DMS153 (cell line): ENCODE measurements at regions not wholly inside any gene's neighbourhood (a gene's known extent, or its start where the extent isn't known, plus 50 kb on each side); places are given as distances from the start of the nearest gene placed in this dataset.
"Not testable (repeated sequence)": the region's sequence is repeated elsewhere in the genome, so short reads cannot be mapped to it uniquely, and the experiment has no call there.

Experiments used
- DNase-seq: peaks from one replicate; lab custom pipeline; 2025; lab: John Stamatoyannopoulos, UW

DNA sequence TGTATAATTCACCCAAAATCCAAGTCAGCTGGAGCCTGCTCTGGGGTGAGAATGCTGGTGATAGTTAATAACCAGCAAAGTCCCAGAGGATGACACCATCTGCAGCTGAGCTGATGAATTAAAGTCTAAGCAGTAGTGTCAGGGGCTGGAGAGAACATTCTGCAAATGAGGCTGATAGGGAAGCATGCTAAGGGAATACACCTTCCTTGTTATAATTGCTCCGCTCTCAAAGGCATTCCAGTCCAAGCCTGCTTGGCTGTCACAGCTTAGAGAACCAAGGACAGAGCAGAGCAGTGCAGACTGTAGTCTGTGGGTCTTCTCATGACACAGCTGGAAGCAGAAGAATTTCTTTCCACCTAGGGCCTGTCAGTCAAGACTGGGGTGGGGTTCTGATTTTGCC lies 283.1 kb downstream of the SIPA1L2 start:
- DNase-seq, result no peak

- no peak for DNase-seq
Observed at GRCh38 chr1:232344791-232345399, 285.0 kb downstream of the SIPA1L2 start.

GRCh38 chr1:232344186-232344585 lies 285.7 kb downstream of the SIPA1L2 start:
- DNase-seq, result not testable (repeated sequence)

- DNase-seq, result no peak
Observed at GRCh38 chr1:232340446-232340845, 289.5 kb downstream of the SIPA1L2 start.

DNA sequence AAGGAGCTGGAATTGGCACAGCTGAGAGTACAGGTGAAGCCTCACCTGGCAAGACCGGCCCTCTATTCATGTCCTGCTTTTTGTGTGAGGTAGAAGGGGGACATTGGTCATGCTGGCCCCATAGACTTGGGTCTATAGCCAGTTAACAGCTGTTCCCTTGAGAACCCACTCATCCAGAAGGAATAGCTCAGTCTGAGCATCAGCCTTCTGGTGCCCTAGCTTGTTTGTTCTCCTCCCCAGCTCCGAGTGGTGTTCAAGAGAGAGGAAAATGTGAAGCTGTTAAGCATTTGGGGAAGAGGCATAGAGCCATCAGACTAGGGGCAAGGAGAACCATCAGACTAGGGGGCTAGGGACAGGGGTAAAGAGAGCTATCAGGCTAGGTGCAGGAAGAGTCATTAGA lies 290.9 kb downstream of the SIPA1L2 start:
- no peak for DNase-seq

DNA sequence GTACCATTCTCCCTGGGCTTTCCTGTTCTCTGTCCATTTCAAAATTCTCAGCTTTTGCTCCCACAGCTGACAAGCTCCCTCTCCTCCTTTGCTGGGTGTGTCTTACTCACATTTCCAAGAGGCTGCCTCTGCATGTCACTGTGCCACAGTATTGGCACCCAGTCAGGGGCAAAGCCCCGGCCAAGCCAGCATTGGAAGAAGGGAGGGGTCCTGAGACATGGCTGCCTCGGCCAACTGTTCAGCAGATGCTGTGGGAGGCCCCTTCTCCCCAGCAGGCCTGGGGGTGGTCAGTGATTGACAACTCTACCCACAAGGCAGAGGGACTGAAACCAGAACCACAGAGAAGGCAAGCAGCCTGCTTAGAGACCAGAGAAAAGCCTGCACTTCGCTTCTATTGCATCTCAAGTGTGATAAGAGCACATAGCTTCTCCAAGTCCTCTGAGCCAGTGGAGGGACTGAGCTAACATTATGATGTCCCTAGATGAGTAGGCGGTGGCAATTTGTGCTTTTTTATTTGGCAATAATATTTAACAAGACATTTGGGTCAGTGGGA lies 294.1 kb downstream of the SIPA1L2 start:
- no peak for DNase-seq

DNA sequence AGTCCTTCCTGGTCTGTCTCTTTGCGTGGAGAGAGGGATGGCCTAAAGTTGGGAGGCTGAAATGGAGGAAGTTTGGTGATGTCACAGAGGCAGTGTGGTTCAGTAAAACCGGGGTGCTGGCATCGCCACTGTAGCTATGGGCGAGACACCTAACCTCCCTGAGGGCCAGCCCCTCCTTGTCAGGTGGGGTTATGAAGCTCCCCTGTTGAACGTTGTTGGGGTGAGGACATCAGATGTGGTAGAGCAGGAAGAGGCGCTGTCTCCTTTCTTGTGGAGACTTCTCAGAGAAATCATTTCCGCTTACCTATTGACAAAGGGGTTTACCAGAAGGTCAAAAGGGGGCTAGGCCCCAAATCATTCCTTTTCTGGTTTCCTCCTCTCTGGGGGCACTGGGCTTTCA lies 294.7 kb downstream of the SIPA1L2 start:
- no peak for DNase-seq

DNA sequence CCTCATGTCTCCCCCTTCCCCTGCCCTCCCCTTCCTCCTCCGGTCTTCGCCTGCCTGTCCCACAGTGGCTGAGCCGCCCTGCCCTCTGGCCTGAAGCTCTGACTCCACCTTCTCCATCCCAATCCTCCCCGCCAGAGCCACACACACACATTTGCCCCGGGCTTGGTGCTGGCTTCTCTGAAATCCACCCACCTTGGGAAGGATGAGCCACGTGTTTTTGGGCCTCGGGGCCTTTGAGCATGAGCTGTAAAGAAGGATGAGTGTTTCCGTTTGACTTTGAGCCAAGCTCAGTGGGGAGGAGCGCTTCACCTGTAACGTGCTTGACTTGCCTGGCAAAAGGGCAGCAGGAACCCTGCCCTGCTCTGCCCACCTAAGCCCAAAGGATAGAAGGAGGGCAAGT lies 295.1 kb downstream of the SIPA1L2 start:
- no peak for DNase-seq

GRCh38 chr1:232334246-232334645 lies 295.7 kb downstream of the SIPA1L2 start:
- DNase-seq, result no peak

DNA sequence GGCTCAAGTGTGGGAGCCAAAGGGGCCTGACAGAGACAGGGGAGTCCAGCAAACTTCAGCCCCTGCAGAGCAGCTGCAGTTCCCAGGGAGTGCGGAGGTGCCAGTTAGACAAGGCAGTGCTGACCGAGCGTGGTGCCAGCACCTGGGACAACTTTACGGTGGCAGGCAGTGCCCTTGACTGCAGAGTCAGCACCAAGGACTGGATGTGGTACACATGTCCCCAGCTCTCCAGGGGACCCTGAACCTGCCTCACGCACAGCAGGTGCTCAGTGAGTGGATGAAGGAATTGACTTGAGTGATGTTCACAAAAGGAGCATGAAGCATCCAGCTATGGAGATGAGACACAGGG lies 296.5 kb downstream of the SIPA1L2 start:
- DNase-seq, result peak; percentile 69

GRCh38 chr1:232332710-232333418 lies 297.1 kb downstream of the SIPA1L2 start:
- peak; percentile 69 for DNase-seq

DNA sequence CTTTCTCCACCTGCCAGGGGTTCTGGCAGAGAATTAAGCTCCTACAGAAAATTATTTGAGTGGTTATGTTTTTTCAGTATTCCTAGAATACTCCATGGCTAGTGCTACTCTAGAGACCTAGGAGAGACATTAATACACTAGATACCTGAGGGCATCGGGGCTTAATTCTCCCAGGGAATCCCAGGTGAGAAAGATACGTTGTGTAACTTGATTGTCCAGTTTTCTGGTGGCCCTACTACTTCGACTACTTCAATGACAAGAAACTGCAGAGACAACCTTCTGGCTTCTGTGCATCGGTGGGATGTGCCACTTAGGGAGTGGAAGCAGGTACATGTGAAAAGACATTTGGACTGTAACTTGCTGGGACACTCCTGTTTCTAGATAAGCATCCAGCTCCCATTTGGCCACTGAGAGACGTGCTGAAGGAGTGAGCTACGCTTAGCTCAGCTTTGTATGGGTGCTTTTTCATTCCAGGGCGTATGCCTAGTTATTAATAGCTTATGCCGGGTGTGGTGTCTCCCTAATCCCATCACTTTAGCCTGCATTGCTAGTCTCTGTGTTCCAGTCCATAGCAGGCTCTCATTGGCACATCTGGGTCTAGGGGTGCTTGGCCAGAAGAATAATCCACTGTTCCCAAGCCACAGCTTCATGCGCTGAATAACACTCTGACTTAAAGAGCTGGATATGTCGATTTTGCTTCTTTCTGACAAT lies 300.7 kb downstream of the SIPA1L2 start:
- DNase-seq, result no peak

- no peak for DNase-seq
Observed at GRCh38 chr1:232328486-232329102, 301.3 kb downstream of the SIPA1L2 start.

- peak; percentile 36 for DNase-seq
Observed at GRCh38 chr1:232327899-232328298, 302.0 kb downstream of the SIPA1L2 start.

- no peak for DNase-seq
Observed at GRCh38 chr1:232327269-232327668, 302.7 kb downstream of the SIPA1L2 start.

GRCh38 chr1:232322162-232322734 lies 307.7 kb downstream of the SIPA1L2 start:
- DNase-seq, result no peak

GRCh38 chr1:232319518-232320210 lies 310.3 kb downstream of the SIPA1L2 start:
- DNase-seq, result no peak

- peak; percentile 49 for DNase-seq
Observed at GRCh38 chr1:232319072-232319471, 310.9 kb downstream of the SIPA1L2 start.

DNA sequence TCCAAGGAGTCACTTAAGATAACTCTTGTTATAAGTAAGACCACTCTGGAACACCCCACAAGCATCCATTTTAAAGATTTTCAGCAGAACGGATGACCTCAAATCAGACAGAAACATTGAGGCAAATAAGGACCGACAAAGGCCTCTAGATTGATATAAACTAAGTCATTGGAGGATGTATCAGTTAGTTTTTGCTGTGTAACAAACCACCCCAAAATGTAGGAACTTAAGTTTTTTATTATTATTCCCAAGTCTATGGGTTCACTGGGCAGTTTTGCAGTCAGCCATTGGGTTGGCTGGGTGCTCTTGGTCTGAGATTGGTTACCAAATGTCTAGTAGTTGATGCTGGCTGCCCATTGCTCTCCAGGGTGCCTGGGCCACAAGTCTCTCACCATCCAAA lies 311.8 kb downstream of the SIPA1L2 start:
- no peak for DNase-seq

GRCh38 chr1:232317350-232317749 lies 312.6 kb downstream of the SIPA1L2 start:
- DNase-seq, result no peak

- DNase-seq, result no peak
Observed at GRCh38 chr1:232316864-232317263, 313.1 kb downstream of the SIPA1L2 start.

- DNase-seq, result not testable (repeated sequence)
Observed at GRCh38 chr1:232313876-232314275, 316.1 kb downstream of the SIPA1L2 start.
